T-helper 2 cell treated with Interferon-gamma antibody and Interleukin-4, amounts not matched to agents 100 ng/mL and 5 ng/mL, for 36 hours (primary cell): ENCODE measurements at regions not wholly inside any gene's neighbourhood (a gene's known extent, or its start where the extent isn't known, plus 50 kb on each side); places are given as distances from the start of the nearest gene placed in this dataset.

ENCODE experiments used
- intact Hi-C: fragments of 100-400 bp; cut with micrococcal nuclease; formaldehyde crosslinking; loops from one replicate; pipeline ENCODE4 v1.15.1; 2023

DNA sequence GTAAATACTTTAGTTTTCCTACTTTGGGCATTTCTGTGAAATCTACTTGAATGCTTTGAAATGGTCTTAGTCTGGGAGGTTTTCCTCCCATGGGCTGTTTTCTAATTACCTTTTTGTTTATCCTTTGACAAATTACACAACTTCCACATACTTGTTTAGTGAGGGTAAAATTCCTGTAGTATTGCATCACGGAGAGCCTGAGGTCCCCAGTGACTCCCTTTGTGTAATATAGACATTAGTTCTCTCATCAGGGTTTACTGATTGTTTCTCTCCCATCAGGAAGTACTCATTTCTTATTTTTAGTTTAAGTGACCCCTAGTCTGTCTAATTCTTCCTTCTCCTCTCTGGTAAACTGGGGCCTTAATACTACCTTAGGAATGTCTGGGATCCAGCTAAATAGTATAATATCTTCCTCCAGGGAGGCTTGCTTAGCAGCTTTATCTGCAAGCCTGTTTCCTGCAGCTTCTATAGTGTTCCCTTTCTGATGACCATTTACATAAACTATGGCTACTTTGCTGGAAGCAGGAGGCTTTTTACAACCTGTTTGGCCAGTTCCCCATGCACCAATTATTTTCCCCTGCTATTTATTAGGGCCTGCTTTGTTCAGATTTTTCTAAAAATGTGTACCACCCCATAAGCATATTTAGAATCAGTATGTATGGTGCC is 87.2 kb upstream of the XCR1 start:
- intact Hi-C loops = no loop called here

GRCh38 chr3:46113608-46114007 is 86.3 kb upstream of the XCR1 start:
- intact Hi-C loops = no loop called here

DNA sequence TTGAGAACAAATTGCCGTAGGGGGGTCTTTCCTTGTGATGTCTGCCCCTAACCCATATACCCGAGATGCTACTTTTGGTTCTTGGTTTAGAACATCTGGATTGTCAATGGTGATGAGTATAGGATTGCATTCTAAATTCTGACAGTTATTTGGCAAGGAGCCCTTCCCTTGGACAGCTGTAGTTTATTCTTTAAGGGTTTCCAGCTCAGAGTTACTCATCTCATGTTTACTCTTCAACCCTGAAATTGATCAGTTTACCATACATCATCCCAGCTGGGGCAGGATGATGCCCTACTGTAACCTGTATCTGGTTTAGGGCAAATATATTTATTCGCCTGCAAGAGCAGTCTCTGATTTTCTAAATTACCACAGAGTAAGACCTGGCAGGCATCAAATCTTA is 85.7 kb upstream of the XCR1 start:
- intact Hi-C loops = no loop called here

GRCh38 chr3:46112296-46112695 is 85.0 kb upstream of the XCR1 start:
- intact Hi-C loops = no loop called here

DNA sequence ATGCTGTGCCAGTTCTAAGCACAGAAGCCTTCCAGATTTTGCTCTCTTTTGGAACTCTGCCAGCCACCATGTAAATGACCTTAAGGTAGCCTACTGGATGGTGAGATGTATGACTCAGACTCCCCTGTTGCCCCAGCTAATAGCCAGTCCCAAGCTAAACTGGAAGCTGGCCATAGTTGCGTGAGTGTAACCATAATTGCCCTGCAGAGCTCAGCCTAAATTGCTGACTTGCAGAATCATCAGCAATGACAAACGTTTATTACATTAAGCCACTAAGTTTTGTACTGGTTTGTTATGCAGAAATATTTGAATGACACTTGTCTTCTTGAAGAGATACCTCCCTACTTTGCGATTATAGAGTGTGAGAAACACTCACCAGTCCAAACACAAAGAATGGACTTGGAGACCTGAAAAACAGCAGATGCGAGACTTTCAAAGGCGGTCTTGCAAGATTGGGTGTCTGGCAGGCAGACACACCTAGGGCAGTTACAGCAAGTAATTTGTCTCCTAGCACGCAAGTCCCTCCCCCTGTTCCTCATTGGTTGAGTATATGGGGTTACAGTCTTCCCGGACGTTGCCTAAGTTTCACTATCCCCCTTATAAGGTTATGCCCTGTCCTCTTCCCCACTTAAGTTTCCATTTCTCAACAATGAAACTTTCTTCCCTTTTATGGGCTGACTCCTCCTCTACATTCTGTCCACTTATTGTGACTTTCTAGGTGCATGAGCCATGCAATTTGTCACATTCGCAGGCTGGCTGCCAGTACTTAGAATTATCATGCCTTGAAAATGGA is 83.6 kb upstream of the XCR1 start:
- intact Hi-C loops = no loop called here

DNA sequence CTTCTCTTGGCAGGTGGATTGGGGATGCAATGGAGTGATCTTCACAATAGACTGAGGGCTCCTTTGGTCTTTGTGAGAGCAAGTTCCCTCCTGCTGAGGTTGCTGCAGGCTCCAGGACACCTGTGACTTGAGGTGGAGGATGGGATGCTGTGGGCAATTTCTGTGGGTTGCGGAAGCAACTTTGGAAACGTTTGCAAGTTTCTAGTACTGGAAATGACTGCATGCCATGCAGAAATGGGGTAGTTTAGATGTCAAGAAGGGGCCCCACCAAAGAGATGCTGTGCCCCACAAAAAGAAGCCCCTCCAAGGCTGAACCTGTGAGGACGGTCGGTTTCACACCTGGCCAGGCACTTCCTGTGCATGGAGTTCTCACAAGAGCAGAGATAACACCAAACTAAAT is 80.4 kb upstream of the XCR1 start:
- intact Hi-C loops = no loop called here

DNA sequence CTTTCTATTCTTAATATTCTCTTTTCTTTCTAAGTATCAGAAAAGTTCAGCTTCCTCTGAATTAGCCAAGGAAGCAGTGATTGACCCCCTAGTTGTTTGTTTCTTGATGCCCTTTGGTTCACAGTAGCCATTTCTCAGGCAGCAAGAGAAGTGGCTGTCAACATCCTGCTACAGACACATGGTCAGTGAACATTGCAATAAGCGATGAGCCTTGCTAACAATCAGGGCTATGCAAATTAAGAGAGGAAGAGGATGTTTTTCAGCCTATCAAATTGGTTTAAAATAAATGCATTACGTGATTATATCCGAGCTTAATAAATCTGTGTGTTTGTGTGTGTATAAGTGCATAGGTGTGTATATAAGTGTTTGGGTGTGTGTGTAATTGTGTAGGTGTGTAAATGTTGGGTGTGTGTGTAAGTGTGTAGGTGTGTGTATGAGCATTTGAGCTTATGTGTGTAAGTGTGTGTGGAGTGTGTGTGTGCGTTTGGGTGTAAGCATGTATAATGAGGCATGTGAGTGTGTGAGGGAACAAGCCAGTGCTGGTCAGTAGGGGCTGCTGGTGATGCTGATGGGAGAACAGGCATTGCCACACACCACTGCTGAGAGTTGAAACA is 78.1 kb upstream of the XCR1 start:
- intact Hi-C loops = no loop called here

DNA sequence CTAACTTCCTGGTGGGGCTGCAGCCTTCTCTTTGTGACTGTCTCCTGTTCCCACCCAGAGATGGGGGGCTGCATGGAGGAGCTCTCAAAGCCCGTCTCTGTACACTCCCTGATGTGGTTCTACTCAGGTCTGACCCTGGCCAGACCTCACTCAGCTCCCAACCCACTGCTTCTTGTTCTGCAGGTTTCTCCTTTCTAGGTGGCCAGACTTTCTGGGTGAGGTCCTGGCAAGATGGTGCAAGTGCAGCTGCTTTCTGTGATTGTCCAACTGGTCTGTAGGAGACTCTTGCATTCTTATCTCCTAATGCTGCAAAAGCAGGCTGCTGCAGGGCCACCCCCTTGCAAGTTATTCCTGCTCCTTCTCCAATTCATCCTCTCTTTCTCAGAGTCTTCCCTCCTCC is 77.4 kb upstream of the XCR1 start:
- intact Hi-C loops = no loop called here

GRCh38 chr3:46102780-46103130 is 75.5 kb upstream of the XCR1 start:
- intact Hi-C loops = no loop called here

- intact Hi-C loops = no loop called here
These were observed 74.9 kb upstream of the XCR1 start for GRCh38 chr3:46102059-46102779.

DNA sequence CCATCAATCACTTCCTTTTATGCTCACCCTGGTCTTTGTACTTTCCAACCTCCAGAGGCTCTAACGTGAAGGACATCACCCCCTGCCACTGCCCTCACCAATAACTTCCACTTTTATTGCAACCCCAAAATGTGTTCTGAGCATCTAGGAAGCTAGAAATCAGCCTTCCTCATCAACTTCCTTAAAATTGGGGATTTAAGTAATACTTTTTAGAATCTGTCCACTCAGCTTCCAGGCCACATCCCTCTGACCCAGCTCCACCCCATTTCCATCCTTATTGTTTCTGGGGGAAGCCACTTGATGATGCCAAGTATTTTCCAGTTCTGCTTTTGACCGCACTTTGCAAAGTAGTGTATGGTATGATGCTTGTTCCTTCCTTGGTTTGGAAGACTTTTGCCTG is 73.5 kb upstream of the XCR1 start:
- intact Hi-C loops = no loop called here

GRCh38 chr3:46098319-46098761 is 71.1 kb upstream of the XCR1 start:
- intact Hi-C loops = loop anchor here (2.0 to 5.0 kb wide), 3 partner anchors 109 to 272 kb away; partner anchors contain the start of genes CCR1 and CCR5

DNA sequence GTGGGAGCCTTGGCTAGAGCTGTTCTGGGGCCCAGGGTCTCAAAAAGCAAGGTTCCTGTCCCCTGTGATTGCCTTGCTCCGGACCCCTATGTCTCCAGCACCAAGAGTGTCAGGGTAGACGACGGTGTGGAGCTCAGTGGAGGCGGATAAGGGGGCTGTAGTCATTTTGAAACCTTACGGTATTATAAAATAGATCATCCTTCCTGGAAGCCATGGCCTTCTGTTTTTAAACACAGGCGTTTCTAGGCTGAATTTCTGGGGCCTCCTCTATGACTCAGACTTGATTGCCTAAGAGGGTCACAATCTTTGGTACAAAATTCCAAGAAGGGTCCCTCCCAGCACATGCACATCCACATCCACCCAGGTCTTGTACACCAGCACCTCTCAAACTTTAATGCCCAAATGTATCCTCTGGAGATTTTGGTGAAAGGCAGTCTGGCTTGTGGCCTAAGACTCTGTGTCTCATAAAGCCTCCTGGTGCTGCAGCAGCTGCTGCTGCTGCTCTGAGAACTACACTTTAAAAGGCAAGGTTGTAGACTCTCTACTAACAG is 70.5 kb upstream of the XCR1 start:
- intact Hi-C loops = loop anchor here (2.0 to 5.0 kb wide), 3 partner anchors 110 to 273 kb away; partner anchors contain the start of genes CCR1 and CCR5

DNA sequence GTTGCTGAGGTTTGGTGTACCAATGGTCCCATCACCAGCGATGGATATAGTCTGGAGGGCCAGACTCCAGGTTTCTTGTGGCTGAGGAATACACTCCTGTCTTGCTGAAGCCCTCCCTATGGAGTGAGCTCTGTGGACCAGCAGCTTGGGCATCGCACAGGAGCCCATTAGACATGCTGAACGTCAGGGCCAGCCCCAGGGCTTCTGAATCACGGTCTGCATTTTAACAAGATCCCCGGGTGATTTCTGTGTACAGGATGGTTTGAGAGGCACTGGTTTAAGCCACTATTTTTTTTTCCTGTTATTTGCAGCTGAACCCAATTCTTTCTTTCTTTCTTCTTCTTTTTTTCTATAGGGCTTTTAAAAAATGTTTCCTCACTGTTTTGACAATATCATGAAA is 69.5 kb upstream of the XCR1 start:
- intact Hi-C loops = loop anchor here (5.0 kb wide), 2 partner anchors 111 to 181 kb away; partner anchors contain the start of gene CCR1

- intact Hi-C loops = loop anchor here (5.0 kb wide), 2 partner anchors 111 to 181 kb away; partner anchors contain the start of gene CCR1
These were observed 69.1 kb upstream of the XCR1 start for GRCh38 chr3:46096336-46096735.

GRCh38 chr3:46095307-46095706 is 68.0 kb upstream of the XCR1 start:
- intact Hi-C loops = loop anchor here (5.0 kb wide), 2 partner anchors 112 to 182 kb away; partner anchors contain the start of gene CCR1

DNA sequence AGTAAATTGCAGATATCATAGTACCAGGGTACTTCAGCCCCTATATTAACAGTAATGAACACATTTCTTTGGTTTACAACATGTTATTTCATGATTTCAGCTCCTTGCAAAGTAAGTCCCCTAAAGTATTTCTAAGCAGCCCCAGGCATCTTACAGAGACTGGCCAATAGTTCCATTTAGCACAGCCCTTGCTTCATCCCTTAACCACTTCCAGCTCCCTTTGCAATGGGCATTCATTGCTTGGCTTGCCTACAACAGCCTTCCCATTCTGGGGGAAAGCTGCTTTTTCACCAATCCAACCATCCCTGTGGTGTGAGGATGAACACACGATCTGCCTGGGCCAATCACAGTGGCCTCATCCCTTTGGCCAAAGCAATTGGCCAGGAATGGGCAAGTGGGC is 67.2 kb upstream of the XCR1 start:
- intact Hi-C loops = no loop called here

- intact Hi-C loops = no loop called here
These were observed 66.7 kb upstream of the XCR1 start for GRCh38 chr3:46093966-46094365.

GRCh38 chr3:46093327-46093942 is 66.2 kb upstream of the XCR1 start:
- intact Hi-C loops = no loop called here

- intact Hi-C loops = no loop called here
These were observed 65.4 kb upstream of the XCR1 start for GRCh38 chr3:46092702-46093080.
